T-helper 1 cell treated with Interleukin-12 subunit alpha and Interleukin-12 subunit beta and Interleukin-4 antibody, amounts not matched to agents 30 μg/mL and 1 μg/mL, for 36 hours (primary cell): ENCODE measurements at regions not wholly inside any gene's neighbourhood (a gene's known extent, or its start where the extent isn't known, plus 50 kb on each side); places are given as distances from the start of the nearest gene placed in this dataset.
"Not testable (repeated sequence)": the region's sequence is repeated elsewhere in the genome, so short reads cannot be mapped to it uniquely, and the experiment has no call there.

Experiments
- H3K27ac Mint-ChIP-seq: one replicate; pipeline ENCODE4 v1.8.0; 2021; ENCODE audit warnings: mild to moderate bottlenecking, mixed read lengths
- H3K27me3 Mint-ChIP-seq: one replicate; pipeline ENCODE4 v1.8.0; 2021; ENCODE audit warnings: low read depth, mixed read lengths
- H3K36me3 Mint-ChIP-seq: one replicate; pipeline ENCODE4 v1.8.0; 2021; ENCODE audit warnings: low read depth, mixed read lengths
- H3K4me1 Mint-ChIP-seq: one replicate; pipeline ENCODE4 v1.8.0; 2021; ENCODE audit warnings: low read depth, mixed read lengths
- H3K4me3 Mint-ChIP-seq: one replicate; pipeline ENCODE4 v1.8.0; 2021; ENCODE audit warnings: mild to moderate bottlenecking, moderate library complexity, mixed read lengths
- H3K9me3 Mint-ChIP-seq: one replicate; pipeline ENCODE4 v1.8.0; 2021; ENCODE audit warnings: mixed read lengths

DNA sequence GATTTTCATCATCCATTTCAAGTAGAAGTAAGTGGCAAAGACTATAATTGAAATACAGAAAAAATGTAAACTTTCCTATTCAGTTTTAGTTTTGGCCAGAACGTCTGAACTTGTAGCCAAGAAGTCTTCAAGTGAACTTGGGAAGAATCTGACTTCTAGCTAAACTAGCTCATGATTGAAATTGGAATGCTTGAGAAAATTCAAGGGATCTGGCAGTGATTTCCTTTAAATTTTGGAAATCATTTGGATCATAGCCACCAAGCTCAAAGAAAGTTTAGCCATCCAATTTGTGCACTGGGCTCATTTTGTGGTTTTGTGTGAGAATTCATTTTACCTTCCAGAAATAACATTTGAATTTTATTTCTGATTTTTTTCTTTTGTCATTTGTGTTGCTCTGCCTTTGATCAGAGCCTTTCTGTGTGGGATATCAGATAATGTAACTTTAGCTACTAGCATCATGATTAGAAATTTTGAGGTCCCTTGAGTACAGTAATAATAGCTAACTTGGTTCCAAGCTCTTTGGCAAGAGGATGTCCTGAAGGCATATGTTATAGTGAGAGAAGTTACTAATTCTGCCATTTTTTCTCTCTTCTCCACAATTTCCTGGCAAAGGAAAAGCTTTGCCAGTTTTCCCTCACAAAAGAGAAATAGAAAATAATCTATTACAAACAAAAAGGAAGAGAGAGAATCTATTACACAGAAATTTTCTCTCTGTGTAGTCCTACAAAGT is 2123.7 kb upstream of the RAG2 start:
- H3K4me3 Mint-ChIP-seq: no peak overlapping the region
- H3K27ac Mint-ChIP-seq: no peak overlapping the region
- no peaks in the 10 kb centered on the region for H3K27me3 Mint-ChIP-seq
- H3K4me1 Mint-ChIP-seq: no peaks in the 10 kb centered on the region
- H3K9me3 Mint-ChIP-seq: peaks cover 4% of the 10 kb centered on the region
- H3K36me3 Mint-ChIP-seq: no peaks in the 10 kb centered on the region

DNA sequence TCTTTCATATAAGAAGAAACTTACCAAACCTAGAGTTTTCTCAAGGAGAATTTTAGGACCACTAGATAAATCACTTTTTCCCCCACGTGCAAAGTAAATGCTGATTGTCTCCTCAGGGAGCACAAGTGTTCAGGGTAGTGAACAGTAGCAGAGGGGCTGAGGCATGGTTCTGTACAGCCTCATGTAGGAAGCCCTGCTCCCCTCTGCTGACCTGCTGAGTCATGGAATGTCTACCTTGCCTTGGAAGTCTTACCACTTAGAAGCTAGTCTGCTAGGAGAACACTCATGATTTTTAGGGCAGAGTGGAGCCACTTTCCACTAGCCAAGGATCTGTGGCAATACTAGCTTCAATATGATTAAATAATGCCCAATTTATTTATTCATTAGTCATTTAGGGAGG is 2120.6 kb upstream of the RAG2 start:
- no peak overlapping the region for H3K4me3 Mint-ChIP-seq
- H3K27me3 Mint-ChIP-seq: no peaks in the 10 kb centered on the region
- no peak overlapping the region for H3K27ac Mint-ChIP-seq
- H3K4me1 Mint-ChIP-seq: no peaks in the 10 kb centered on the region
- H3K9me3 Mint-ChIP-seq: peaks cover 12% of the 10 kb centered on the region
- no peaks in the 10 kb centered on the region for H3K36me3 Mint-ChIP-seq

DNA sequence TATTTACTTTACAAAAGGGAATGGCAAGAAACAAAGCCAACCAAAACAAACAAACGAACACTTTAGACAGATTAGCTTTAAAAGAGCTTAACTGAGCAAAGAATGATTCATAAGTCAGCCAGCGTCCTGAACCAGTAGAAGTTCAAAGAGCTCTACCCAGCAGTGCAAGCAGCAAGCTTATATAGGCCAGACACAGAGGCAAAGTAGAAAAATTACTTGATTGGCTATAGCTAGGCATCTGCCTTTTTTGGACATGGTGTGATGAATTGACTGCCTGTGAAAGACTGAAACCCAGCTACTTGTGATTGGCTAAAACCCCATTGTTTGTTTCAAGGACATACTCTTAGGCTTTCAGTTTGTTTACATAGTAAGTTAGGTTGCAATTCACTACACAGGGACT is 2120.0 kb upstream of the RAG2 start:
- H3K36me3 Mint-ChIP-seq: no peaks in the 10 kb centered on the region
- H3K4me1 Mint-ChIP-seq: no peaks in the 10 kb centered on the region
- H3K27me3 Mint-ChIP-seq: no peaks in the 10 kb centered on the region
- H3K4me3 Mint-ChIP-seq: no peak overlapping the region
- no peak overlapping the region for H3K27ac Mint-ChIP-seq
- H3K9me3 Mint-ChIP-seq: peaks cover 14% of the 10 kb centered on the region

DNA sequence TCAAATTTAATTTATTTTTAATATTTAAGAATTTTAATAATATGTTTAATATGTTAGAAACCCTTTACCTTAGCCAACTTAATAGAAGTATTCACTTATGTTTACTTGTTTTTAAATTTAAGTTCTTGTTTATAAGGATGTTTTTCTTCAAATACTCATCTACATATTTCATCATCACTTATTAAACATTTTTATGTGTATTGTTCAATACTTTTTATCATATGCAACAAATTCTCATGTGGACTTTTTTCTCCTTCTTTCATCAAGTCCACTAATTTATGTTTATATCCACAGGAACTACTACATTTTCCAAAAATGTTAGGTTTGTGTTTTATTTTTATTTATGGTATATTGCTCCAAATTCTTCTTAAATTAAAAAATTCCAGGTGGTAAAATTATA is 2113.1 kb upstream of the RAG2 start:
- H3K27ac Mint-ChIP-seq: no peak overlapping the region
- H3K36me3 Mint-ChIP-seq: no peaks in the 10 kb centered on the region
- H3K4me1 Mint-ChIP-seq: no peaks in the 10 kb centered on the region
- H3K4me3 Mint-ChIP-seq: no peak overlapping the region
- H3K27me3 Mint-ChIP-seq: no peaks in the 10 kb centered on the region
- peaks cover 18% of the 10 kb centered on the region for H3K9me3 Mint-ChIP-seq

DNA sequence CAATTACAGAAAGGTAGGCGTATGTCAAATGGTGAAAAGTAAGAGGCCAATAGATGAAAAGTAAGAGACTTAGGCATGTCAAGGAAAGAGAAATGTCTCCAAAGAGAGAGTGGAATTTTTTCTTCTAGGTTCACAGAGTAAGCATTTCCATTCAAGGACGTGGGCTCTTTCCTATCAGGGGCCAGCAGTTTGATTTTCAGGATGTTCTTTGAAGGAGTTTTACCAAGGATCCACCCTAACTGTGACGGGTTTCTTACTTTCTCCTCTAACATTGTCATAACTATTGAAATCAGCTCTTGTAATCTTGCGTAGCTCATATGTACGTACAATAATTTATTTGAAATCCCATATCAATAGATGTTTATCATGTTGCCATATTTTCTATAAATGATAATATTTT is 2112.2 kb upstream of the RAG2 start:
- no peaks in the 10 kb centered on the region for H3K27me3 Mint-ChIP-seq
- peaks cover 15% of the 10 kb centered on the region for H3K9me3 Mint-ChIP-seq
- no peaks in the 10 kb centered on the region for H3K36me3 Mint-ChIP-seq
- H3K4me3 Mint-ChIP-seq: no peak overlapping the region
- H3K27ac Mint-ChIP-seq: no peak overlapping the region
- H3K4me1 Mint-ChIP-seq: no peaks in the 10 kb centered on the region

DNA sequence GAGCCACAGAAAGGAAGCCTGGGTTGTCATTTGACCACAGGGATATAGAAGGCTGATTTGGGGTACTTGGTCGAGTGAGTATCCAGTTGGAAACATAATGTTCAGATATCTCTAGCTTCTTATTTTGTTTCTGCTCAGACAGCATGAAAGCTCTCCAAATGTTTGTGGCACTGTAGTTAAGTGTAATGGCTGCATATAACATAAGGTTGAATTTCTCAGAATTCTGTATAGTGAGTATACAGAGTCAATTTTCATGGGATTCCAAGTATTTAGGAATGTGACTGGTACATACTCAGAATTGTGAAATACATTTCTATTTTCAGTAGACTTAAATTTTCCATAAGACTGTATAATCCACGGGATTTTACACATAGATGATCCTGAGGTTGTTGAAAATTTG is 2102.1 kb upstream of the RAG2 start:
- peaks cover 20% of the 10 kb centered on the region for H3K9me3 Mint-ChIP-seq
- H3K27me3 Mint-ChIP-seq: no peaks in the 10 kb centered on the region
- no peaks in the 10 kb centered on the region for H3K36me3 Mint-ChIP-seq
- H3K27ac Mint-ChIP-seq: no peak overlapping the region
- no peak overlapping the region for H3K4me3 Mint-ChIP-seq
- H3K4me1 Mint-ChIP-seq: no peaks in the 10 kb centered on the region

DNA sequence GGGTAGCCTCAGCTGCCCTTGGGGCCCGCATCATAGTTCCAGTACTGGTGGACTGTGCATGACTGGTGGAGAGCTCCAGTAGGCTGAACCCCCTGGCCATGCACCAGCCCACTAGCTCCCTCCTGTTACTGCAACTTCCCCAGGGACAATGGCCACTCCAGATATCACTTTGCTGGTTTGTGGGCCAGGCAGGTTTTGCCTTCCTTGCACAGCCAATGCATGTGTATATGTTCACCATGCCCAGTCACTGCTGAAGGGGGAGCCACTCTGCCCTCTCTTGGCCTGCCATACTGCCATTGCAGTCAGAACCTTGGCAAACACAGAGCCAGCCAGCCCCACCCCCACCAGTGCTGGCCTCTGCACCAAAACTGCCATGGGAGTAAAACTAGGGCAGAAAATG is 2095.3 kb upstream of the RAG2 start:
- H3K27ac Mint-ChIP-seq: no peak overlapping the region
- H3K27me3 Mint-ChIP-seq: no peaks in the 10 kb centered on the region
- peaks cover 36% of the 10 kb centered on the region for H3K9me3 Mint-ChIP-seq
- no peaks in the 10 kb centered on the region for H3K36me3 Mint-ChIP-seq
- no peaks in the 10 kb centered on the region for H3K4me1 Mint-ChIP-seq
- no peak overlapping the region for H3K4me3 Mint-ChIP-seq

DNA sequence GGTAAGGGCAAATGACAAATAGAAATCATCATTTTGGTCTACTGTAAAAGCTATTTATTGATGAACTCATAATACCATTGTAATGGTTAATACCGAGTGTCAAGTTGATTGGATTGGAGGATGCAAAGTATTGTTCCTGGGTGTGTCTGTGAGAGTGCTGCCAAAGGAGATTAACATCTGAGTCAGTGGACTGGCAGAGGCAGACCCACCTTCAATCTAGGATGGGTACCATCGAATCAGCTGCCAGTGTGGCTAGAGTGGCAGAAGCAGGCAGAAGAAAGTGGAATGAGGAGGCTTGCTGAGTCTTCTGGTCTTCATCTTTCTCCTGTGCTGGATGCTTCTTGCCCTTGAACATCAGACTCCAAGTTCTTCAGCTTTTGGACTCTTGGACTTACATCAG is 2092.2 kb upstream of the RAG2 start:
- H3K9me3 Mint-ChIP-seq: peaks cover 25% of the 10 kb centered on the region
- H3K27ac Mint-ChIP-seq, H3K4me1 Mint-ChIP-seq, H3K36me3 Mint-ChIP-seq, H3K27me3 Mint-ChIP-seq, H3K4me3 Mint-ChIP-seq: not testable (repeated sequence)

DNA sequence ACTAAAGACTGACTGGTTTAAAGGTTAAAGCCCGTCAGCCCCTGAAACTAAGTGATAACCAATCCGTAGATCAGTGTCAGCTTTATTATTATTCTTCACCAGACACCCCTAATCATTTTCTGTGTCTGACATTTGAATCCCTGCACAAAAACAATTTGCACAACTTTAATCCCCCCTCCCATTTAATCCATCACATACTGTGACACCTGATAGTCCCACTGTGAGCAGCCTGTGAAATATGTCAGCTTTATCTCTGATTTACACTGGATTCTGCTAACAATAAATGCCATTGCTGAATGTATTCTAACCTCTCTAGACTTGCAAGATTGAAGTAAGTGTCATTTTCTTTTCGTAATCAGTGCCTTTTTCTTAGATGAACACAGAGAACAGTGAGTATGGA is 2089.0 kb upstream of the RAG2 start:
- H3K4me1 Mint-ChIP-seq: no peaks in the 10 kb centered on the region
- H3K36me3 Mint-ChIP-seq: no peaks in the 10 kb centered on the region
- no peak overlapping the region for H3K4me3 Mint-ChIP-seq
- H3K27ac Mint-ChIP-seq: no peak overlapping the region
- no peaks in the 10 kb centered on the region for H3K27me3 Mint-ChIP-seq
- peaks cover 7% of the 10 kb centered on the region for H3K9me3 Mint-ChIP-seq

DNA sequence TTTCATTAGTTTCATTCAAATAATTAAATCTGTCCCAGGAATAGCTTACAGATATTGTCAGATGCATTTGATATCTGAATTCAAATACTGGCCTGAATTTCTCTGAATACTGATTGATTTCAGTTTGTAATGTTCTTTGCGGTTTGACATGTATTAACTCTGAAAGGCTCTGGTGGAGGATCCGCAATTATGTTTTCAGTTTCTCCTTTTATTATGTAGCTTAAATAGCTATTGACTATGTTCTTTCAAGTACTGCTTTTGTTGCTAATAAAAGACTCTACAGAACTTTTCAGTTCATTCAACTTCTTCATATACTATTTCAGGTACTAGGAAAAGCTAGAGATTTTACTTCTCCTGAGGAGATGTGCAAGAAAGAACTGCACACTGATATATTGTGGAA is 2085.4 kb upstream of the RAG2 start:
- H3K9me3 Mint-ChIP-seq: peaks cover 11% of the 10 kb centered on the region

DNA sequence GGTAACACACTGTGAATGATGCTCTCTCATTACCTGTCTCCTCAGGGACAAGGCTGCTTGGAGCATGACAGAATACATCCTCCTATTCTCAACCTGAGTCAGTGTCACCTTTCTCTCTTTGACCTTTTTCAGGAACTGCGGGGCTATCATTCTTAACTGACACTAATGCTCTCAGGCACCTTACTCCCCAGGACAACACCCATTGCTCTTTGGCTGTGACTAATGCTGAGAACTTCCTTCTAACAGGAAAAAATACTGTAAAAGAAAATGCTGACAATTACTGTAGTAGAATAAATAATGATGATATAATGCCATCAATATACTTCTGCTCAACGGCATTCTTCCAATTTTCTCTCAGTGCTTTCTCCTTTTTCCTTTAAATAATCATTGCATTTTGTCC is 2082.7 kb upstream of the RAG2 start:
- Mint-ChIP-seq H3K4me1 (no peaks in the 10 kb centered on the region), H3K27ac (no peak overlapping the region)

More for the DNA sequence above, 2085.4 kb upstream of the RAG2 start:
- Mint-ChIP-seq H3K27me3 (no peaks in the 10 kb centered on the region), H3K27ac (no peak overlapping the region), H3K36me3 (no peaks in the 10 kb centered on the region), H3K4me3 (no peak overlapping the region), H3K4me1 (no peaks in the 10 kb centered on the region)

DNA sequence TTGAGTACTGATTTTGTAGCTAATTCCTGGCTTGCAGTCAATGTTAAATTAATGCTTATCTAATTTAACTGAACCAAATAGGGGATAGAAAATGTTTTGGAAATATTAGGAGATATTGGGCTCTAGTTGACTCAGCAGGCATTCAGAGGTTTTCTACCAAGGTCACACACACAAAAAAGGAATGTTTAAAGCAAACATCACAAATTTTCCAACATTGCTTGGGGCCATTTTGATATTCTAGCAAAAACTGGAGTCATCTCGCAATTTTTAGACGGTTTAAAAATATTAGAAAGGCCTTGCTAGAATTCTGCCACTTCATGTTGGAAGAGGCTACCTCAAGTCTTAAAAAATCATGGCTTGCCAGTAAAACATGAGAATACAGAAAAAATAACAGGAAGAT is 2082.1 kb upstream of the RAG2 start:
- Mint-ChIP-seq H3K27me3 (no peaks in the 10 kb centered on the region), H3K36me3 (no peaks in the 10 kb centered on the region)

More for the DNA sequence above, 2082.7 kb upstream of the RAG2 start:
- peaks cover 12% of the 10 kb centered on the region for H3K9me3 Mint-ChIP-seq
- H3K36me3 Mint-ChIP-seq: no peaks in the 10 kb centered on the region
- no peak overlapping the region for H3K4me3 Mint-ChIP-seq
- no peaks in the 10 kb centered on the region for H3K27me3 Mint-ChIP-seq

DNA sequence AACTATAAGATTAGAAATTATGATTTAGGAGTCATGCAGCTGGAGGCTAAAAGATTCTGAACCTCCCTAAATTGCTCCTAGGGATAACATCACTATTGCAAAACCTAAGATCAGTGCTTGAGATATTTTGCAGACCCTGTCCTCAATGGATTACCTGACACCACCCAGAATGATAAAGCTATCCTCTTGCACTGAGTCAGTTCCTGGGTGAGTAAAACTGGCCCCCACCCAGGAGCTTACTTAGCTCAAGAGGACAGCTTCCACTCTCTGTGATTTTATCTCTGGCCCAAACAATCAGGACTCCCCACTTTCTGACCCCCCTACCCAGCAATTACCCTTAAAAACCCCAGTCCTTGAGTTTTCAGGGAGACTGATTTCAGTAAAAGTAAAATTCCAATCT is 2074.4 kb upstream of the RAG2 start:
- Mint-ChIP-seq H3K4me3 (no peak overlapping the region), H3K36me3 (no peaks in the 10 kb centered on the region), H3K27ac (no peak overlapping the region), H3K4me1 (no peaks in the 10 kb centered on the region), H3K9me3 (peaks cover 14% of the 10 kb centered on the region), H3K27me3 (no peaks in the 10 kb centered on the region)

More for the DNA sequence above, 2082.1 kb upstream of the RAG2 start:
- Mint-ChIP-seq H3K9me3 (peaks cover 12% of the 10 kb centered on the region), H3K27ac (no peak overlapping the region), H3K4me3 (no peak overlapping the region), H3K4me1 (no peaks in the 10 kb centered on the region)

DNA sequence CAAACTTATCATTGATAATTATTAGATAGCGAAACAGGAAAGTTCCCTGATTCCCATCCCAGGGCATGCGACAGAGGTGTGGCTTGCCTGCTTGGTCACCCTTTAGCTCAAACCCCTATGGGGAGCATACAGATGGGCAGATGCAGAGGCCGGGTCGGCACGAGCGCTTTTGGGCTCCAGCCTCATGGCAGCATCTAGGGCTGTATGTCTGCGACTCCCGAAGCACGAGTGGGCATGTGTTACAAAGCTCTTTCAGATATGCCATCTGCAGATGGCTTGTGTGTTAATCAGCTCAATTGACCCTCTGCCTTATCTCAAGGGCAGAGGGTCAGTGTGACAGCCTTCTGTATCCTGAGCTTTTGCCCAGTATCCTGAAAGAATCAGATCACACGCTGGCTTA is 2069.3 kb upstream of the RAG2 start:
- no peaks in the 10 kb centered on the region for H3K4me1 Mint-ChIP-seq
- H3K9me3 Mint-ChIP-seq: peaks cover 9% of the 10 kb centered on the region
- no peak overlapping the region for H3K27ac Mint-ChIP-seq
- no peak overlapping the region for H3K4me3 Mint-ChIP-seq
- H3K27me3 Mint-ChIP-seq: no peaks in the 10 kb centered on the region
- H3K36me3 Mint-ChIP-seq: no peaks in the 10 kb centered on the region

DNA sequence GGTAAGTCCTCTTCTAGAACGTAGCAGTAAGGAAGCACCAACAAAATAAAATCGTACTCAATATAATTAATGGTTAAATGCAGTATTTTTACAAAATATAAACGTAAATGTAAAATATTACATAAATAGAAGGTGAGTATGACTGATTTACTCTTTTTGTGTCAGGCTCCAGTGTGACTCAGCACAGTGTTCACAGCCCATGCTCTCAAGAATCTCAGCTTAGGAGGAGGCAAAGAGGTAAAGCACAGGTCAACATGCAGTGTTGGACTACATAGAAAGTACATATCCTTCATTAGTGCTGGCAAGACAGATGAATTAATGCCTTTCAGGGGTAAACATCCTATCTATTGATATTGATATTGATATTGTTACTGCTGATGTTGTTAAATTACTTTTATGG is 2050.6 kb upstream of the RAG2 start:
- no peaks in the 10 kb centered on the region for H3K4me1 Mint-ChIP-seq
- H3K9me3 Mint-ChIP-seq: peaks cover 5% of the 10 kb centered on the region
- no peaks in the 10 kb centered on the region for H3K36me3 Mint-ChIP-seq
- no peak overlapping the region for H3K4me3 Mint-ChIP-seq
- H3K27me3 Mint-ChIP-seq: no peaks in the 10 kb centered on the region
- H3K27ac Mint-ChIP-seq: no peak overlapping the region

DNA sequence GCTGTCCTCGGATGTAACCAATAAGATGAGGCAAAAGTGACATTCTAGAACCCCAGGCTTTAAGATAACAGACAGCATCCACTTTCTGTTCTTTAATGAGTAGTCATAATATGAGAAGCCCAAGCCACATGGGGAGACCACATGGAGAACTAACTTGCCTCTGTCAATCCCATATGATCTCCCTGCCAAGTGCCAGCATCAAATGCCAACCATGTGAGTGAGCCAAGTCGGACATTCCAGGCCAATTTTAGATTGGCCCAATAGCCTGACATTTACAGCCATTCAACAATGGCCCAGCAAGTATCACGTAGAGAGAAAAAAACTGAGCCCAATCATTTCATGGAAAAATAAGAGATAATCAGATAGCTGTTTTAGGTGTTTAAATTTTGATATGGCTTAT is 2048.3 kb upstream of the RAG2 start:
- Mint-ChIP-seq H3K4me3 (no peak overlapping the region), H3K9me3 (peaks cover 13% of the 10 kb centered on the region), H3K27me3 (no peaks in the 10 kb centered on the region), H3K36me3 (no peaks in the 10 kb centered on the region), H3K4me1 (no peaks in the 10 kb centered on the region), H3K27ac (no peak overlapping the region)
